Lower leg skin (tissue), 4 donors: ENCODE measurements at regions not wholly inside any gene's neighbourhood (a gene's known extent, or its start where the extent isn't known, plus 50 kb on each side); places are given as distances from the start of the nearest gene placed in this dataset.

Experiments
- DNase-seq, 2 donors: peaks; one replicate each; pipeline ENCODE4 v3.0.0-alpha.2; 2019; ENCODE audit warnings: low spot score in 2 of 2
- H3K4me3 ChIP-seq: fragments of 200-600 bp; sonication (generic); 2 replicates; pipeline ENCODE4 v1.5.1; 2017; ENCODE audit warnings: mild to moderate bottlenecking, low read depth; ENCODE audit not compliant: poor library complexity, severe bottlenecking
- CTCF ChIP-seq, 3 donors: fragments of 450-650 bp; IDR thresholded peaks; one replicate each; pipeline ENCODE4 v1.5.1; 2016; ENCODE audit warnings: antibody characterized with exemption in 3 of 3, mild to moderate bottlenecking in 3 of 3, moderate library complexity in 2 of 3
- POLR2A ChIP-seq, 2 donors: fragments of 450-650 bp; IDR thresholded peaks; one replicate each; pipeline ENCODE4 v1.6.1; 2016 to 2017; ENCODE audit warnings: antibody characterized with exemption in 2 of 2, mild to moderate bottlenecking in 1 of 2, moderate library complexity in 1 of 2
- WGBS, 2 donors: methylation state at CpG; one replicate each; pipeline ENCODE4 v1.1.5; 2018; 5-methylcytosine and 5-hydroxymethylcytosine counted together
- intact Hi-C: fragments of 100-400 bp; cut with DNase I; formaldehyde crosslinking; loops from one replicate; pipeline ENCODE4 v1.15.0; 2023; ENCODE audit warnings: low total_unique reads

DNA sequence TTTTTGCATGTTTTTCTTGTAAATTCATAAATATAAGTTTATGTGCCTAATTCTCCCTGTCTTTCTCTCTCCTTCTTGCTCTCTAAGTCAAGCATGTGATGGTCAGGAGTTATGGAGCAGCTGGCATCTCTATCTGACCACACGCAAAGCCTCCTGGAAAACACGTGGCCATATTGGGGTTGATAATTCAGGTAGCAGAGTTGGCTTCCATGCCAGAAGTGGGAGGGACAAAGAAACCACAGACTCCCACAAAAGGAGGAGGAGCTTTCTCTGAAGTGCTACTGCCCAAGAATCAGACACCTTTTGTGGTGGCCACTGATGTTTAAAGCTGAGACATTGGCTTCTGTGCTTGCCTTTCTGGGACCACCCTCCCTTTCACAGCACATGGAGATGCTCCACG lies 517.6 kb upstream of the TMEM132C start:
- TF ChIP-seq POLR2A (IDR thresholded peaks at IDR 0.05) (no peak), CTCF (IDR thresholded peaks at IDR 0.05) (no peak)
- H3K4me3 ChIP-seq: no peak overlapping the region
- WGBS, 2 donors: 80 to 92% methylated on average over 3 of the region's 3 CpGs
- intact Hi-C loops: no loop called here
- DNase-seq: no peak

GRCh38 chr12:127750076-127750840 lies 516.7 kb upstream of the TMEM132C start:
- 79 to 84% methylated on average over 8 of the region's 8 CpGs for WGBS, 2 donors
- no peak overlapping the region for H3K4me3 ChIP-seq
- intact Hi-C loops: no loop called here
- no peak for TF ChIP-seq POLR2A (IDR thresholded peaks at IDR 0.05)
- no peak for TF ChIP-seq CTCF (IDR thresholded peaks at IDR 0.05)
- no peak for DNase-seq

- no peak overlapping the region for H3K4me3 ChIP-seq
- DNase-seq: no peak
- intact Hi-C loops: no loop called here
- WGBS, 2 donors: 88 to 94% methylated on average over 1 of the region's 1 CpG
- TF ChIP-seq POLR2A (IDR thresholded peaks at IDR 0.05): no peak
- no peak for TF ChIP-seq CTCF (IDR thresholded peaks at IDR 0.05)
Observed at GRCh38 chr12:127752802-127753201, 514.2 kb upstream of the TMEM132C start.

DNA sequence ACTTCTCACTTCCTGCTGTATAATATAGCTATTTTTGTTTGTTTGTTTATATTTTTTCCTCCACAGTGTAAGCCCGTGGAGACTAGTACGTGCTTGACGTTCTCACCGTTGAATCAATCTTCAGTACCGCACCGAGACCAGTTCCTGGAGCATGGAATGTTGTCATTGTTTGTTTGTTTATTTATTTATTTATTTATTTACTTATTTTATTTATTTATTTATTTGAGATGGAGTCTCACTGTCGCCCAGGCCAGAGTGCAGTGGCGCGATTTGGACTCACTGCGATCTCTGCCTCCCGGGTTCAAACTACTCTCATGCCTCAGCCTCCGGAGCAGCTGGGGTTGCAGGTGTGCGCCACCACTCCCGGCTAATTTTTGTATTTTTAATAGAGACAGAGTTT lies 506.6 kb upstream of the TMEM132C start:
- no peak for DNase-seq
- 95 to 96% methylated on average over 14 of the region's 14 CpGs for WGBS, 2 donors
- TF ChIP-seq POLR2A (IDR thresholded peaks at IDR 0.05): no peak
- TF ChIP-seq CTCF (IDR thresholded peaks at IDR 0.05): no peak
- intact Hi-C loops: loop anchor here (5.0 kb wide), 1 partner anchor 1483 kb away; no protein-coding TSS in a partner anchor
- H3K4me3 ChIP-seq: no peak overlapping the region

GRCh38 chr12:127760996-127761395 lies 506.0 kb upstream of the TMEM132C start:
- WGBS, 2 donors: 93 to 94% methylated on average over 22 of the region's 22 CpGs
- intact Hi-C loops: loop anchor here (5.0 kb wide), 1 partner anchor 1484 kb away; no protein-coding TSS in a partner anchor
- TF ChIP-seq CTCF (IDR thresholded peaks at IDR 0.05): no peak
- no peak for TF ChIP-seq POLR2A (IDR thresholded peaks at IDR 0.05)

More at GRCh38 chr12:127760996-127761395, 506.0 kb upstream of the TMEM132C start:
- DNase-seq: no peak
- no peak overlapping the region for H3K4me3 ChIP-seq
